NCI-H510A (cell line): ENCODE measurements at regions not wholly inside any gene's neighbourhood (a gene's known extent, or its start where the extent isn't known, plus 50 kb on each side); places are given as distances from the start of the nearest gene placed in this dataset.

Source experiments
- DNase-seq: peaks from one replicate; lab custom pipeline; 2025; lab: John Stamatoyannopoulos, UW

GRCh38 chr2:52936029-52936428, 831.6 kb upstream of the CHAC2 start:
- DNase-seq = no peak

GRCh38 chr2:52934920-52935640, 832.5 kb upstream of the CHAC2 start:
- no peak for DNase-seq

GRCh38 chr2:52934323-52934898, 833.2 kb upstream of the CHAC2 start:
- DNase-seq = no peak

- no peak for DNase-seq
These were observed 833.7 kb upstream of the CHAC2 start for GRCh38 chr2:52933878-52934277.

- no peak for DNase-seq
These were observed 835.9 kb upstream of the CHAC2 start for GRCh38 chr2:52931660-52932059.

GRCh38 chr2:52929412-52929811, 838.2 kb upstream of the CHAC2 start:
- no peak for DNase-seq

GRCh38 chr2:52919673-52920072, 847.9 kb upstream of the CHAC2 start:
- DNase-seq = no peak

GRCh38 chr2:52918551-52918950, 849.1 kb upstream of the CHAC2 start:
- DNase-seq = no peak

GRCh38 chr2:52916981-52917380, 850.6 kb upstream of the CHAC2 start:
- no peak for DNase-seq

GRCh38 chr2:52904355-52904891, 863.2 kb upstream of the CHAC2 start:
- no peak for DNase-seq

- no peak for DNase-seq
These were observed 870.0 kb upstream of the CHAC2 start for GRCh38 chr2:52897511-52898044.

- DNase-seq = no peak
These were observed 871.8 kb upstream of the CHAC2 start for GRCh38 chr2:52895726-52896340.

GRCh38 chr2:52886556-52886955, 881.0 kb upstream of the CHAC2 start:
- no peak for DNase-seq

GRCh38 chr2:52884761-52885352, 882.7 kb upstream of the CHAC2 start:
- no peak for DNase-seq

GRCh38 chr2:52882974-52883373, 884.6 kb upstream of the CHAC2 start:
- DNase-seq = no peak

- DNase-seq = no peak
These were observed 886.0 kb upstream of the CHAC2 start for GRCh38 chr2:52881606-52882005.

- DNase-seq = no peak
These were observed 886.7 kb upstream of the CHAC2 start for GRCh38 chr2:52880872-52881271.

GRCh38 chr2:52879561-52879960, 888.0 kb upstream of the CHAC2 start:
- no peak for DNase-seq

- DNase-seq = no peak
These were observed 889.9 kb upstream of the CHAC2 start for GRCh38 chr2:52877703-52878102.

- DNase-seq = no peak
These were observed 893.0 kb upstream of the CHAC2 start for GRCh38 chr2:52874466-52875106.

GRCh38 chr2:52862801-52863200, 904.8 kb upstream of the CHAC2 start:
- DNase-seq = no peak

- no peak for DNase-seq
These were observed 906.0 kb upstream of the CHAC2 start for GRCh38 chr2:52861596-52861995.
